ENCODE measurements at regions not wholly inside any gene's neighbourhood (a gene's known extent, or its start where the extent isn't known, plus 50 kb on each side); places are given as distances from the start of the nearest gene placed in this dataset.

GRCh38 chr21:19011451-19011850 lies 607.9 kb upstream of the TMPRSS15 start:
- TF ChIP-seq POLR2A (IDR thresholded peaks at IDR 0.05; ENCODE audit: low read length) (no peak), GATA1 (IDR thresholded peaks at IDR 0.05; ENCODE audit: low read depth, low read length) (no peak)
